ENCODE measurements at regions not wholly inside any gene's neighbourhood (a gene's known extent, or its start where the extent isn't known, plus 50 kb on each side); places are given as distances from the start of the nearest gene placed in this dataset.

GRCh38 chr1:195394567-195394966, 1213.7 kb downstream of the KCNT2 start:
- ATAC-seq (no peak), DNase-seq (ENCODE audit: low spot score) (no peak)
- intact Hi-C loops (cut with DNase I), result no loop called here

GRCh38 chr1:195376190-195376589, 1232.0 kb downstream of the KCNT2 start:
- DNase-seq (ENCODE audit: low spot score) (no peak), ATAC-seq (no peak)
- intact Hi-C loops (cut with DNase I), result no loop called here

GRCh38 chr1:195373856-195374255, 1234.4 kb downstream of the KCNT2 start:
- ATAC-seq, result no peak
- intact Hi-C loops (cut with DNase I), result no loop called here
- DNase-seq (ENCODE audit: low spot score), result no peak

DNA sequence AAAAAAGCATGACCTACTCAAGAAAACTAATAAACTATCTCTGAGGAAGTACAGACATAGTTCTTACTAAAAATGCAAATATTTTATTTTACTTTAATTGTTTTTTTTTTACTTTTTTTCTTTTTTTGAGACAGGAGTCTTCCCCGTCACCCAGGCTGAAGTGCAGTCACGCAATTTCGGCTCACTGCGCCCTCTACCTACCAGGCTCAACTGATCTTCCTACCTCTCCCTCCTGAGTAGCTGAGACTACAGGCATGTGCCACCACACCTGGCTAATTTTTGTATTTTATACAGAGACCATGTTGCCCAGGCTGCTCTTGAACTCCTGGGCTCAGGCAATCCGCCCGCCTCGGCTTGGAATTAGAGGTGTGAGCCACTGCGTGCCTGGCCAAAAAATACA, 1263.1 kb downstream of the KCNT2 start:
- DNase-seq (ENCODE audit: low spot score), result no peak
- intact Hi-C loops (cut with DNase I), result no loop called here
- ATAC-seq, result no peak

- no peak for DNase-seq (ENCODE audit: low spot score)
- intact Hi-C loops (cut with DNase I), result no loop called here
- ATAC-seq, result no peak
Observed at GRCh38 chr1:195337646-195338045, 1270.6 kb downstream of the KCNT2 start.

- intact Hi-C loops (cut with DNase I), result no loop called here
- no peak for DNase-seq (ENCODE audit: low spot score)
- no peak for ATAC-seq
Observed at GRCh38 chr1:195336812-195337211, 1271.4 kb downstream of the KCNT2 start.

DNA sequence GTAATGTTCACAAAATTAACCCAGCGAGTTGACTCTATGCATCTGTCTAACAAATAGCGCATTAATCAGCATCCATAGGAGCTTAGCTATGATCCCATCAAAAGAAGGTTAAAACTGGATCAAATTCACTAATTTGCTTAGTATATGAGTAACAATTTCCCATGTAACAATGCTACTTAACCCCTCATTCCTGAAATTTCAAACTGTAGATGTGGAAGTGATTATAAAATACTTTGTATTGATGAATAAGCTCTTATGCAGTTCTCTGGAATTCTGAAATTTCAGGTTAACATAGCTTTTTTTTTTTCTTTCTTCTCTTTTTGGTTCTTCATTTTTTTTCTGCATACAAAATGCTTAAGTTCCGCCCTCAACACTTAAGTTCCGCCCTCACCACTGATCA, 1272.7 kb downstream of the KCNT2 start:
- intact Hi-C loops (cut with DNase I), result no loop called here
- no peak for DNase-seq (ENCODE audit: low spot score)
- ATAC-seq, result no peak

GRCh38 chr1:195332102-195332501, 1276.1 kb downstream of the KCNT2 start:
- intact Hi-C loops (cut with DNase I), result no loop called here
- ATAC-seq (no peak), DNase-seq (ENCODE audit: low spot score) (no peak)

GRCh38 chr1:195328681-195329080, 1279.6 kb downstream of the KCNT2 start:
- DNase-seq (ENCODE audit: low spot score), result no peak
- no peak for ATAC-seq
- intact Hi-C loops (cut with DNase I), result no loop called here

- DNase-seq (ENCODE audit: low spot score) (no peak), ATAC-seq (no peak)
- intact Hi-C loops (cut with DNase I), result no loop called here
Observed at GRCh38 chr1:195328102-195328501, 1280.1 kb downstream of the KCNT2 start.

DNA sequence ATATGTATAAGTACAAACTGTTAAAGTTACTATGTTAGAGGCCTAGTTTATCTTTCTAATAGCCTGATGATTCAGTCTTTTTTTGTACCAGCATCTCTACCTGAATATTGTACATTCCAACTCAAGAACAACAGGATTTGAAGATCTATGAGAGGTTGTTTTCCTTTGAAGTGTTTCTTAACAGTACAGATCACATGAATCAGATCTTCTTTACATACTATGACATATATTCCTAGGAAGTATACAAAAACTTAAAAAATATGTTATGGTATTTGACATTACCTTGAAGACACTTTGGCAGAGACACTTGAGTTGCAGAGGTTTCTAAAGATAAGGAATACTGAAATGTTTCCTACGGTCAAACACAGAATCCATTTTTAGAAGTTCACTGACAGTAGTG, 1280.9 kb downstream of the KCNT2 start:
- ATAC-seq, result no peak
- intact Hi-C loops (cut with DNase I), result no loop called here
- no peak for DNase-seq (ENCODE audit: low spot score)

GRCh38 chr1:195326325-195326724, 1281.9 kb downstream of the KCNT2 start:
- ATAC-seq, result no peak
- intact Hi-C loops (cut with DNase I), result no loop called here
- no peak for DNase-seq (ENCODE audit: low spot score)

- DNase-seq (ENCODE audit: low spot score) (no peak), ATAC-seq (no peak)
- intact Hi-C loops (cut with DNase I), result no loop called here
Observed at GRCh38 chr1:195325181-195325580, 1283.1 kb downstream of the KCNT2 start.

- intact Hi-C loops (cut with DNase I), result no loop called here
- DNase-seq (ENCODE audit: low spot score) (no peak), ATAC-seq (no peak)
Observed at GRCh38 chr1:195306281-195306680, 1302.0 kb downstream of the KCNT2 start.

- intact Hi-C loops (cut with DNase I), result no loop called here
- no peak for DNase-seq (ENCODE audit: low spot score)
Observed at GRCh38 chr1:195294911-195295310, 1313.3 kb downstream of the KCNT2 start.

DNA sequence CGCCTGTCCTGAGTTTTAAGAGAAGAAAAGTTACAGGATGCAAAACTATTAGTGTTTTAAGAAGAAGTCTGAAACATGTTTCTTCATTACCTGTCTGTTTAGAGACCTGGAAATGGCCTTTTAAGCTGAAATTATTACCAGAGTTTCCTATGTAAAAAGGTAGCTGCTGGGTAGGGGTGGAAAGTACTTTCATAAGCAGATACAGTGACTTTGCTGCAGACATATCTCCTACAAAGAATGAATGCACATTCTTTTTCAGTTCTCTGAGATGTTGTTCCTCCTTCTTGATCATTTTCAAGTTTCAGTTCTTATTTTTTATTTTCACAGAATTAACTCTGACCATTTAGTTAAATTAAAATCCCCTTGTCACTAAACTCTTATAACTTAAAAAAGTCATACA, 1329.6 kb downstream of the KCNT2 start:
- intact Hi-C loops (cut with DNase I), result no loop called here
- ATAC-seq, result no peak
- DNase-seq (ENCODE audit: low spot score), result no peak

More at GRCh38 chr1:195294911-195295310, 1313.3 kb downstream of the KCNT2 start:
- ATAC-seq, result no peak

GRCh38 chr1:195275710-195276109, 1332.5 kb downstream of the KCNT2 start:
- ATAC-seq (no peak), DNase-seq (ENCODE audit: low spot score) (no peak)
- intact Hi-C loops (cut with DNase I), result no loop called here

DNA sequence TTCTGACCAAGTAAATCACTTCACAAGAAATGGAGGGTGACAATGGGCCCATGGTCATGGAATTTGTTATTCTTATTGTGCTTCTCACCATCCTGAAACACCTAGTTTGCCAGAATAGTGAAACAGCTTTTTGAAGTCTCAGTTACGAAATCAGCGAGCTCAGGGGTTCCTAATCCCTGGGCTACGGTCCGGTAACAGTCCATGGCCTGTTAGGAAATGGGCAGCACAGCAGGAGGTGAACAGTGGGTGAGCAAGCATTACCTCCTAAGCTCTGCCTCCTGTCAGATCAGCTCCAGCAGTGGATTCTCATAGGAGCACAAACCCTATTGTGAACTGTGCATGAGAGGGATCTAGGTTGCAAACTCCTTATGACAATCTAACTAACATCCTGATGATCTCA, 1356.3 kb downstream of the KCNT2 start:
- ATAC-seq (no peak), DNase-seq (ENCODE audit: low spot score) (no peak)
- intact Hi-C loops (cut with DNase I), result no loop called here

GRCh38 chr1:195243492-195243891, 1364.7 kb downstream of the KCNT2 start:
- ATAC-seq, result no peak
- DNase-seq (ENCODE audit: low spot score), result no peak
- intact Hi-C loops (cut with DNase I), result no loop called here

DNA sequence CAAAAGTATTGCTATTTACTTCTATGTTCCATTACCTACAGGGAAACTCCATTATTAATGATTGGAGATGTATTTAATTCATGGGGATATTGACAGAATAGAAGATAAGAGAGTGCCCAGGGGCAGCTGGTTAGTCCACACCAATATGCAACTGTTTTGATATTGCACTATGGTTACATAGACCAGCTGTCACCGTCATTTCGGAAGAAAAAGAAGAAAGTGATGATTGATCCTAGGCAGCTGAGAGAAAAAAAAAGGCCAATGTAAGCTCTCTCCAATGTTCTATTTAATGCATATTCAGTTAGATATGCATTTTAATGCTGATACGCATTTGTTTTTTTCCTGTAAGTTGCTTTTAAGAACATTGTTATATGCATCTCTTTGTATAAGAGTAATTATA, 1367.2 kb downstream of the KCNT2 start:
- DNase-seq (ENCODE audit: low spot score) (no peak), ATAC-seq (no peak)
- intact Hi-C loops (cut with DNase I), result no loop called here

DNA sequence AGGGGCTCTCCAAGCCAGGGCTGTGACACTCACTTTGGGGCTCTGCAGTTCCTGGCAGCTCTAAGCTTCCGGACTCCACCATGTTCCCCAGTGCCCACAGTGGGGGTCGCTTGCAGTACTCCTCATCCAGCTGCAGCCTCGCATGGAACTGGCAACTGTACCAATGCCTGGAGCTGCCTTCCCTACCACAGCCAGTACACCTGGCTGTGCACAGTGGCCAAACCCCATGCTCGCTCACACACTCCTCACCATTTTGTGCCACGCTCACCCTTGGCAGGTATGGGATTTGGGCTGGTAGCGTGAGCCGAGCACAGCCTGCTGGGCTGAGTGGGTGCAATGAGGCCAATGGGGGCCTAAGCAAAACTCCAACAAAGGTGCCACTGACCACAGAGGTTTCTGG, 1369.9 kb downstream of the KCNT2 start:
- no peak for DNase-seq (ENCODE audit: low spot score)
- intact Hi-C loops (cut with DNase I), result no loop called here
- peak; percentile 10 for ATAC-seq
